B cell (primary cell): ENCODE measurements at regions not wholly inside any gene's neighbourhood (a gene's known extent, or its start where the extent isn't known, plus 50 kb on each side); places are given as distances from the start of the nearest gene placed in this dataset.

Source experiments
- ATAC-seq: fragments of 200-7000 bp; cut with Tn5 transposase; one replicate; pipeline ENCODE4 v1.10.0; 2021; ENCODE audit warnings: low read depth, mild to moderate bottlenecking, moderate number of reproducible peaks, moderate library complexity
- CTCF ChIA-PET: fragments of 350-600 bp; sonication (Branson Sonifier 250); formaldehyde crosslinking; loops from one replicate; lab custom pipeline; 2021; ENCODE audit warnings: antibody characterized with exemption, inconsistent platforms; lab: Charles Lee
- POLR2A ChIA-PET: fragments of 350-600 bp; sonication (Branson Sonifier 250); formaldehyde crosslinking; loops from one replicate; lab custom pipeline; 2021; ENCODE audit warnings: antibody characterized with exemption; lab: Charles Lee
- DNase-seq: peaks from one replicate; pipeline ENCODE4 v3.0.0; 2013
- H2AFZ ChIP-seq: 2 replicates; pipeline ENCODE4 v1.6.1; 2012; ENCODE audit warnings: mild to moderate bottlenecking, low read depth, low read length; ENCODE audit not compliant: insufficient read depth, poor library complexity, severe bottlenecking
- H3K27ac ChIP-seq, 2 donors: 1 replicate in 1 of 2; 2 replicates in 1 of 2; pipeline ENCODE4 v1.5.1; 2012 to 2013; ENCODE audit warnings: low read length in 2 of 2, mild to moderate bottlenecking in 2 of 2, moderate library complexity in 1 of 2
- H3K27me3 ChIP-seq, 4 experiments: fragments of 200-600 bp in 1 of 4; sonication (generic) in 1 of 4; replicated peaks in 1 of 4; 1 replicate in 2 of 4; 2 replicates in 2 of 4; pipeline versions ENCODE4 v1.6.1 to v1.7.0; 2013 to 2016; ENCODE audit warnings: low read length in 3 of 4, mild to moderate bottlenecking in 2 of 4, mixed read lengths in 1 of 4, moderate library complexity in 1 of 4; ENCODE audit not compliant: insufficient read depth in 4 of 4, control insufficient read depth in 3 of 4; ENCODE audit errors: control extremely low read depth in 1 of 4
- H3K36me3 ChIP-seq, 2 experiments: replicated peaks in 1 of 2; 1 replicate in 1 of 2; 2 replicates in 1 of 2; pipeline versions ENCODE4 v1.6.1 to v1.7.1; 2013; ENCODE audit warnings: low read length in 1 of 2; ENCODE audit not compliant: insufficient read depth in 2 of 2, control insufficient read depth in 1 of 2; ENCODE audit errors: control extremely low read depth in 1 of 2, extremely low read depth in 1 of 2
- H3K4me1 ChIP-seq, 2 donors: fragments of 200-600 bp in 1 of 2; sonication (generic) in 1 of 2; 1 replicate in 1 of 2; 2 replicates in 1 of 2; pipeline versions ENCODE4 v1.5.1 to v1.6.1; 2013 to 2017; ENCODE audit warnings: low read length in 2 of 2; ENCODE audit not compliant: control insufficient read depth in 2 of 2, insufficient read depth in 2 of 2
- H3K4me2 ChIP-seq: replicated peaks from 2 replicates; pipeline ENCODE3; 2012; ENCODE audit warnings: mild to moderate bottlenecking, low read depth, low read length; ENCODE audit not compliant: poor library complexity, severe bottlenecking
- H3K4me3 ChIP-seq, 5 experiments: fragments of 200-600 bp in 1 of 5; sonication (generic) in 1 of 5; 1 replicate in 3 of 5; 2 replicates in 2 of 5; pipeline versions ENCODE4 v1.5.1 to v1.7.0; 2011 to 2016; ENCODE audit warnings: low read length in 4 of 5, mild to moderate bottlenecking in 4 of 5, low read depth in 2 of 5, control low read depth in 1 of 5, moderate library complexity in 1 of 5; ENCODE audit not compliant: insufficient read depth in 1 of 5; ENCODE audit errors: control extremely low read depth in 1 of 5, extremely low read depth in 1 of 5
- H3K79me2 ChIP-seq: fragments of 200-600 bp; sonication (generic); one replicate; pipeline ENCODE4 v1.6.0; 2016; ENCODE audit warnings: low read length; ENCODE audit not compliant: control insufficient read depth, insufficient read depth
- H3K9ac ChIP-seq: fragments of 200-600 bp; sonication (generic); 2 replicates; pipeline ENCODE4 v1.6.1; 2017; ENCODE audit warnings: mild to moderate bottlenecking, low read length, moderate library complexity
- H3K9me3 ChIP-seq, 3 donors: one replicate each; pipeline versions ENCODE4 v1.6.1 to v1.7.1; 2013; ENCODE audit warnings: low read length in 2 of 3; ENCODE audit not compliant: control insufficient read depth in 2 of 3, insufficient read depth in 1 of 3; ENCODE audit errors: control extremely low read depth in 1 of 3
- H4K20me1 ChIP-seq: 2 replicates; pipeline ENCODE4 v1.6.0; 2012; ENCODE audit warnings: mild to moderate bottlenecking, low read length; ENCODE audit not compliant: insufficient read depth, control insufficient read depth, poor library complexity, severe bottlenecking
- H3K27ac Mint-ChIP-seq: one replicate; pipeline ENCODE4 v1.8.0; 2021; ENCODE audit warnings: mixed read lengths
- H3K27me3 Mint-ChIP-seq: one replicate; pipeline ENCODE4 v1.8.0; 2021; ENCODE audit warnings: mixed read lengths
- H3K4me1 Mint-ChIP-seq: one replicate; pipeline ENCODE4 v1.8.0; 2021; ENCODE audit warnings: mixed read lengths
- H3K4me3 Mint-ChIP-seq: one replicate; pipeline ENCODE4 v1.8.0; 2021; ENCODE audit warnings: mixed read lengths
- H3K9me3 Mint-ChIP-seq: one replicate; pipeline ENCODE4 v1.8.0; 2022; ENCODE audit warnings: mixed read lengths; ENCODE audit not compliant: insufficient read depth
- EZH2 ChIP-seq: IDR thresholded peaks from 2 replicates; pipeline ENCODE4 v1.6.1; 2012; ENCODE audit warnings: borderline replicate concordance, low read depth, mild to moderate bottlenecking, moderate library complexity, low read length; ENCODE audit not compliant: insufficient read depth, poor library complexity, severe bottlenecking
- WGBS: methylation state at CpG from one replicate; pipeline ENCODE4 v1.1.5; 2013; ENCODE audit warnings: missing lambda C conversion rate; ENCODE audit not compliant: insufficient coverage; 5-methylcytosine and 5-hydroxymethylcytosine counted together
- intact Hi-C: fragments of 100-400 bp; cut with micrococcal nuclease; formaldehyde crosslinking; loops from one replicate; pipeline ENCODE4 v1.10.0; 2022
- TF ChIP-seq, protein P1 (sequence below): fragments of 200-600 bp; IDR thresholded peaks from one replicate; pipeline ENCODE4 v1.8.0; 2022; ENCODE audit warnings: antibody characterized with exemption, mild to moderate bottlenecking

DNA sequence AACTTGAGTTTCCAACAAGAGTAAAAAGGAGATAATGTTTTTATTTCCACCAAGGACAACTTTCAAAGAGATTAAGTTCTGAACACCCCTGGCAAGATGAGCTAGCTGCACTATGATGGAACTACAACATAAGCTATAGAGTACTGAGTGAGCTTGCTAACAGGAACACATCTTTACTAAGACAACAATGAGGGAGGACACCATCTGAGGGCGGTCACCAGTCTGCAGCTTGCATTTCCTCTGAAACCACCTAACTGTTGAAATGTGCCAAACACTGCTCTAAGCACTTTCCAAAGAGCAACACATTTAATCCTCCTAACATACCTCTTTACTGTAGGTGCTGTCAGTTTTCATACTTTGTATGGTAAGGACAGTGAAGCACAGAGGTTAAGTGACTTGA, 68.4 kb downstream of the TCF20 start:
- POLR2A ChIA-PET, result interaction anchor here (0.5 to 0.6 kb wide), 2 partner anchors 24 to 206 kb away, joined by 4 to 5 read pairs; no protein-coding TSS in a partner anchor
- Histone ChIP-seq H3K4me1 (no peaks in the 10 kb centered on the region), H3K27ac (no peak overlapping the region), H3K27me3 (no peaks in the 10 kb centered on the region), H3K4me2 (no peak overlapping the region), H3K79me2 (peaks cover 97% of the 10 kb centered on the region), H3K9me3 (peaks cover 0 to 7% (median 0%) of the 10 kb centered on the region in 3 donors), H3K4me3 (no peak overlapping the region), H2AFZ (no peak overlapping the region), H4K20me1 (peaks cover 91% of the 10 kb centered on the region), H3K36me3 (peaks cover 5 to 27% of the 10 kb centered on the region in 2 experiments), H3K9ac (no peak overlapping the region)
- DNase-seq (no peak), ATAC-seq (no peak)
- Mint-ChIP-seq H3K4me3 (no peak overlapping the region), H3K27ac (no peak overlapping the region), H3K27me3 (no peaks in the 10 kb centered on the region), H3K9me3 (no peaks in the 10 kb centered on the region), H3K4me1 (peaks cover 32% of the 10 kb centered on the region)
- intact Hi-C loops, result no loop called here
- CTCF ChIA-PET, result no interaction called here
- TF ChIP-seq EZH2, result no peak
- TF ChIP-seq, protein P1, sequence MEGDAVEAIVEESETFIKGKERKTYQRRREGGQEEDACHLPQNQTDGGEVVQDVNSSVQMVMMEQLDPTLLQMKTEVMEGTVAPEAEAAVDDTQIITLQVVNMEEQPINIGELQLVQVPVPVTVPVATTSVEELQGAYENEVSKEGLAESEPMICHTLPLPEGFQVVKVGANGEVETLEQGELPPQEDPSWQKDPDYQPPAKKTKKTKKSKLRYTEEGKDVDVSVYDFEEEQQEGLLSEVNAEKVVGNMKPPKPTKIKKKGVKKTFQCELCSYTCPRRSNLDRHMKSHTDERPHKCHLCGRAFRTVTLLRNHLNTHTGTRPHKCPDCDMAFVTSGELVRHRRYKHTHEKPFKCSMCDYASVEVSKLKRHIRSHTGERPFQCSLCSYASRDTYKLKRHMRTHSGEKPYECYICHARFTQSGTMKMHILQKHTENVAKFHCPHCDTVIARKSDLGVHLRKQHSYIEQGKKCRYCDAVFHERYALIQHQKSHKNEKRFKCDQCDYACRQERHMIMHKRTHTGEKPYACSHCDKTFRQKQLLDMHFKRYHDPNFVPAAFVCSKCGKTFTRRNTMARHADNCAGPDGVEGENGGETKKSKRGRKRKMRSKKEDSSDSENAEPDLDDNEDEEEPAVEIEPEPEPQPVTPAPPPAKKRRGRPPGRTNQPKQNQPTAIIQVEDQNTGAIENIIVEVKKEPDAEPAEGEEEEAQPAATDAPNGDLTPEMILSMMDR, result no peak
- WGBS, result 60% methylated on average over 1 of the region's 1 CpG

DNA sequence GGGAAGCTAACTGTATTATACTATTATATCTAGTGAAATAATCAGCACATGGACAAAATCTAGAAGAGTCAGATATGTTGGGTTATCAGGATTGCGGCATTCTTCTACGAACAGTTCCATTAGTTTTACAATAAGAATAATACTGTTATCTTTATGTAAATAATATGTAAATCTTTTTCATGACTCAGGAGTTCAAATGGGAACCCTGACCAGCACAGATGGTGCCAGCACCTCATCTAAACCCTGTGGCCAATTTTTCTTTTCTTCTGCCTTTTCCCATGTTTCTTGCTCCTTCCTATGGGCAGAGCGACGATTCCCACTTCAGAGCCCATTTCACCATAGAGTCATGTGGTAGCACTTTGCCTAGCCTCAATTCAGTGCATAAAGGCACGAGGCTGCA, 68.4 kb upstream of the CYP2D6 start:
- Histone ChIP-seq H4K20me1 (peaks cover 98% of the 10 kb centered on the region), H3K36me3 (peaks cover 5 to 23% of the 10 kb centered on the region in 2 experiments), H3K4me1 (no peaks in the 10 kb centered on the region), H3K4me2 (no peak overlapping the region), H3K9ac (no peak overlapping the region), H3K27me3 (no peaks in the 10 kb centered on the region), H2AFZ (no peak overlapping the region), H3K79me2 (peaks cover 99% of the 10 kb centered on the region), H3K4me3 (no peak overlapping the region), H3K27ac (no peak overlapping the region), H3K9me3 (peaks cover 0 to 7% (median 0%) of the 10 kb centered on the region in 3 donors)
- POLR2A ChIA-PET, result no interaction called here
- peaks cover 46% of the 10 kb centered on the region for H3K4me1 Mint-ChIP-seq
- DNase-seq (no peak), ATAC-seq (no peak)
- no peak overlapping the region for H3K4me3 Mint-ChIP-seq
- intact Hi-C loops, result no loop called here
- TF ChIP-seq EZH2, result no peak
- TF ChIP-seq, protein P1, result no peak
- no peaks in the 10 kb centered on the region for H3K27me3 Mint-ChIP-seq
- CTCF ChIA-PET, result interaction anchor here (1.2 to 1.6 kb wide), 2 partner anchors 13 to 245 kb away, joined by 3 read pairs; no protein-coding TSS in a partner anchor
- no peak overlapping the region for H3K27ac Mint-ChIP-seq
- WGBS, result 100% methylated on average over 2 of the region's 5 CpGs
- H3K9me3 Mint-ChIP-seq, result no peaks in the 10 kb centered on the region
